ENCODE measurements at regions not wholly inside any gene's neighbourhood (a gene's known extent, or its start where the extent isn't known, plus 50 kb on each side); places are given as distances from the start of the nearest gene placed in this dataset.
A peak's percentile ranks its signal among the peaks of the same experiment; 100 is the strongest.

- Histone ChIP-seq H3K4me1 (peaks cover 41% of the 10 kb centered on the region), H3K4me3 (no peak overlapping the region), H3K9me3 (no peaks in the 10 kb centered on the region), H3K4me2 (peak overlapping the region; percentile 66), H3K27ac (peak overlapping the region; percentile 70 to 84)
- TF ChIP-seq NFE2L2 (conservative IDR thresholded peaks at IDR 0.05; ENCODE audit: low read length) (no peak), HOXB5 (CRISPR knock-in tag; IDR thresholded peaks at IDR 0.05) (no peak), EHF (CRISPR knock-in tag; IDR thresholded peaks at IDR 0.05) (no peak), BCL3 (IDR thresholded peaks at IDR 0.05) (peak; percentile 48; the same call in 1 of the 3 replicates), SMC3 (IDR thresholded peaks at IDR 0.05) (peak; percentile 37; the same call in 1 of the 3 replicates), JUNB (IDR thresholded peaks at IDR 0.05) (peak; percentile 97), HMGXB4 (CRISPR knock-in tag; IDR thresholded peaks at IDR 0.05; ENCODE audit: borderline replicate concordance) (no peak), POLR2A (IDR thresholded peaks at IDR 0.05; ENCODE audit: low read length) (no peak), MAZ (IDR thresholded peaks at IDR 0.05; ENCODE audit: borderline replicate concordance, low read depth, low read length) (no peak), PBX3 (IDR thresholded peaks at IDR 0.05) (0 out of 2 replicates have a peak, but pooled peaks have one; percentile 51), KDM1A (IDR thresholded peaks at IDR 0.05; ENCODE audit: low read depth) (no peak), CEBPB (IDR thresholded peaks at IDR 0.05) (peak; percentile 71 to 92), RAD21 (conservative IDR thresholded peaks at IDR 0.05 in 1 of 2, IDR thresholded peaks at IDR 0.05 in 1 of 2) (peak; percentile 36 to 49; a peak in 4 of 5 replicates), MYC (IDR thresholded peaks at IDR 0.05; ENCODE audit: borderline replicate concordance, low read length) (no peak), HES2 (IDR thresholded peaks at IDR 0.05) (peak; percentile 69; the same call in 1 of the 2 replicates), FOXS1 (CRISPR knock-in tag; IDR thresholded peaks at IDR 0.05) (no peak), MAX (IDR thresholded peaks at IDR 0.05) (peak; percentile 63), FOSL2 (IDR thresholded peaks at IDR 0.05) (peak; percentile 98), FOSL2 (CRISPR knock-in tag; IDR thresholded peaks at IDR 0.05) (peak; percentile 97), JUN (IDR thresholded peaks at IDR 0.05) (peak; percentile 81 to 84; a peak in 4 of 5 replicates), CHD4 (IDR thresholded peaks at IDR 0.05; ENCODE audit: borderline replicate concordance) (no peak), GATA3 (IDR thresholded peaks at IDR 0.05; ENCODE audit: borderline replicate concordance) (peak; percentile 66; the same call in 1 of the 2 replicates), TFCP2L1 (CRISPR knock-in tag; IDR thresholded peaks at IDR 0.05) (no peak), TP53 (CRISPR knock-in tag; IDR thresholded peaks at IDR 0.05) (no peak), EP300 (IDR thresholded peaks at IDR 0.05) (peak; percentile 52 to 69; a peak in 2 of 5 replicates)
- ATAC-seq (peak; percentile 98 to 99), FAIRE-seq (no peak), DNase-seq (ENCODE audit: low read depth in 1 of 2, low spot score in 1 of 2) (peak; percentile 79 to 84)
- CTCF ChIA-PET = interaction anchor here (1.0 to 2.2 kb wide), 5 partner anchors 10 to 74 kb away, joined by 3 to 6 read pairs (median 4); no protein-coding TSS in a partner anchor
- POLR2A ChIA-PET = interaction anchor here (1.0 to 1.1 kb wide), 3 partner anchors 26 to 708 kb away, joined by 3 to 7 read pairs (median 4); partner anchors contain the start of gene SOX9
- 3% methylated on average over 5 of the region's 5 CpGs for WGBS (ENCODE audit: missing lambda C conversion rate)
Observed at GRCh38 chr17:71412803-71413202, 708.0 kb upstream of the SOX9 start.
